Lower leg skin (tissue), 4 donors: ENCODE measurements at regions not wholly inside any gene's neighbourhood (a gene's known extent, or its start where the extent isn't known, plus 50 kb on each side); places are given as distances from the start of the nearest gene placed in this dataset.

Source experiments
- DNase-seq, 2 donors: peaks; one replicate each; pipeline ENCODE4 v3.0.0-alpha.2; 2019; ENCODE audit warnings: low spot score in 2 of 2
- H3K4me3 ChIP-seq: fragments of 200-600 bp; sonication (generic); 2 replicates; pipeline ENCODE4 v1.5.1; 2017; ENCODE audit warnings: mild to moderate bottlenecking, low read depth; ENCODE audit not compliant: poor library complexity, severe bottlenecking
- POLR2A ChIP-seq, 2 donors: fragments of 450-650 bp; IDR thresholded peaks; one replicate each; pipeline ENCODE4 v1.6.1; 2016 to 2017; ENCODE audit warnings: antibody characterized with exemption in 2 of 2, mild to moderate bottlenecking in 1 of 2, moderate library complexity in 1 of 2
- WGBS, 2 donors: methylation state at CpG; one replicate each; pipeline ENCODE4 v1.1.5; 2018; 5-methylcytosine and 5-hydroxymethylcytosine counted together
- intact Hi-C: fragments of 100-400 bp; cut with DNase I; formaldehyde crosslinking; loops from one replicate; pipeline ENCODE4 v1.15.0; 2023; ENCODE audit warnings: low total_unique reads
- TF ChIP-seq, protein P1 (sequence below), 3 donors: fragments of 450-650 bp; IDR thresholded peaks; one replicate each; pipeline ENCODE4 v1.5.1; 2016; ENCODE audit warnings: antibody characterized with exemption in 3 of 3, mild to moderate bottlenecking in 3 of 3, moderate library complexity in 2 of 3

DNA sequence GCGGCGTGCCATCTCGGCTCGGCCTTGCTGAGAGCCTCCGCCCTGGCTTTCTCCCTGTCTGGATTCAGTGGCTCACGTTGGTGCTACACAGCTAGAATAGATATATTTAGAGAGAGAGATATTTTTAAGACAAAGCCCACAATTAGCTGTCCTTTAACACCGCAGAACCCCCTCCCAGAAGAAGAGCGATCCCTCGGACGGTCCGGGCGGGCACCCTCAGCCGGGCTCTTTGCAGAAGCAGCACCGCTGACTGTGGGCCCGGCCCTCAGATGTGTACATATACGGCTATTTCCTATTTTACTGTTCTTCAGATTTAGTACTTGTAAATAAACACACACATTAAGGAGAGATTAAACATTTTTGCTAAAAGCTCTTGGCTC, 54.1 kb downstream of the PLXNA1 start:
- intact Hi-C loops = no loop called here
- no peak for DNase-seq
- WGBS, 2 donors = 86 to 88% methylated on average over 16 of the region's 16 CpGs
- TF ChIP-seq POLR2A (IDR thresholded peaks at IDR 0.05) = no peak
- TF ChIP-seq, protein P1, sequence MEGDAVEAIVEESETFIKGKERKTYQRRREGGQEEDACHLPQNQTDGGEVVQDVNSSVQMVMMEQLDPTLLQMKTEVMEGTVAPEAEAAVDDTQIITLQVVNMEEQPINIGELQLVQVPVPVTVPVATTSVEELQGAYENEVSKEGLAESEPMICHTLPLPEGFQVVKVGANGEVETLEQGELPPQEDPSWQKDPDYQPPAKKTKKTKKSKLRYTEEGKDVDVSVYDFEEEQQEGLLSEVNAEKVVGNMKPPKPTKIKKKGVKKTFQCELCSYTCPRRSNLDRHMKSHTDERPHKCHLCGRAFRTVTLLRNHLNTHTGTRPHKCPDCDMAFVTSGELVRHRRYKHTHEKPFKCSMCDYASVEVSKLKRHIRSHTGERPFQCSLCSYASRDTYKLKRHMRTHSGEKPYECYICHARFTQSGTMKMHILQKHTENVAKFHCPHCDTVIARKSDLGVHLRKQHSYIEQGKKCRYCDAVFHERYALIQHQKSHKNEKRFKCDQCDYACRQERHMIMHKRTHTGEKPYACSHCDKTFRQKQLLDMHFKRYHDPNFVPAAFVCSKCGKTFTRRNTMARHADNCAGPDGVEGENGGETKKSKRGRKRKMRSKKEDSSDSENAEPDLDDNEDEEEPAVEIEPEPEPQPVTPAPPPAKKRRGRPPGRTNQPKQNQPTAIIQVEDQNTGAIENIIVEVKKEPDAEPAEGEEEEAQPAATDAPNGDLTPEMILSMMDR (IDR thresholded peaks at IDR 0.05) = no peak
- no peak overlapping the region for H3K4me3 ChIP-seq

DNA sequence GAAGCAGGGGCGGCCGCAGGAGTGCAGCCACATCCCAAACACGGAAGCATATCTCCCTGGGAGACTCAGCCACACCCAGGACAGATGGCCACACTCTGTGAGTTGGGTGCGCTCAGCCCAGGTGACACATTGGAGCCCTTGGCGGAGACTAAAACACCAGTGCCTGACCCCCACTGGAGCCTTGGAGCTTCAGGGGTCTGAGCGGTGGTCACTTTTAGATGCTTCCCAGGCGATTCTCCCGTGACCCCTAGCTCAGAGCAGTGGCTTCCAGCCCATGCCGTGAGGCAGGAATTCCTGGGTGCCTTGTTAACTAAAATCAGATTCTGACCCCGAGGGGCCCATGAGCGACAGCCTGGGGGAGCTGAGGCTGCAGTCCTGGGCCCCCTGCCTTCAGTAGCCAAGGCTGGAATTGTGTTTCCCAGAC, 54.5 kb downstream of the PLXNA1 start:
- TF ChIP-seq, protein P1 (IDR thresholded peaks at IDR 0.05) = no peak
- no peak for TF ChIP-seq POLR2A (IDR thresholded peaks at IDR 0.05)
- H3K4me3 ChIP-seq = no peak overlapping the region
- 51 to 63% methylated on average over 9 to 11 of the region's 11 CpGs for WGBS, 2 donors
- DNase-seq = no peak
- intact Hi-C loops = no loop called here

DNA sequence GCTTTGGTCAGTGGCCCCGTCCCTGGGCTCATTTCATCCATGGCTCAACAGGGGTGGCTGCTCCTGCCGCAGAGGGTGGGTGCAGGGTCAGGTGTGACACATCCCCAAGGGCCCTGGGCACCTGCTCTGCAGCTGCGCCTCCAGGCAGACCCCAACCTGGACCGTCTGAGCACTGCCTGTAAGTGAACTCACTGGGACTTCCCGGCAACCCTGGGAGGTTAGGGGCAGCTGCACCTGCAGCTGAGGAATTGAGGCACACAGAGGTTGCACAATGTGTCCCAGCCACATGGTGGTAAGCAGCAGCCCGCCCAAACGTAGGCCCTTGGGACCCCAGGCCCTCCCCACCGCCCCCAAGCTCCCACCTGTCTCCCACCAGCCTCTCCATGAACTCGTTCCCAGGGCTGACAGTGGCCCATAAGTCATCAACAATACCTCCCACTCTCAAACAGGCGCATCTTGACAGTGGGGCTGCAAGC, 55.1 kb downstream of the PLXNA1 start:
- no peak for TF ChIP-seq POLR2A (IDR thresholded peaks at IDR 0.05)
- TF ChIP-seq, protein P1 (IDR thresholded peaks at IDR 0.05) = no peak
- intact Hi-C loops = no loop called here
- 50 to 58% methylated on average over 7 to 9 of the region's 10 CpGs for WGBS, 2 donors
- DNase-seq = no peak
- no peak overlapping the region for H3K4me3 ChIP-seq

DNA sequence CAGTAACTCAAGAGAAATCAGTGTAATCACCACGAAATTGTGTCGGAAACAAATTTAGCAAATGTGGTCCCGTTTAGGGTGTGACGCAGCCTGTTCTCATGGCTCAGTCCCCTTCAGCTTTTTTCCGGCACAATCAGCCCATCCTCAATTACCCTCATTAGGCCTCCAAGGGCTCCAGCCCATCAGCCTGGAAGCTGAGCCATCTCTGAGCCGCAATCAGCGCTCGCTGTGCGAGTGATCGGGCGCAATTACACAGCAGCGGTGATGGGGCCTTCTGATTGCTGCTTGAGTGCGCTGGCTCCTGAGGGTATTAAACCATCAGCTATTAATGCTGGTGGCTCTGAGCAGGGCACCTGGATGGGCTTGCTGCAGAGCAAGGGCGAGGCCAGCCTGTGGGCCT, 55.6 kb downstream of the PLXNA1 start:
- H3K4me3 ChIP-seq = no peak overlapping the region
- WGBS, 2 donors = 53 to 61% methylated on average over 14 of the region's 14 CpGs
- intact Hi-C loops = no loop called here
- no peak for TF ChIP-seq POLR2A (IDR thresholded peaks at IDR 0.05)
- TF ChIP-seq, protein P1 (IDR thresholded peaks at IDR 0.05) = no peak
- no peak for DNase-seq

DNA sequence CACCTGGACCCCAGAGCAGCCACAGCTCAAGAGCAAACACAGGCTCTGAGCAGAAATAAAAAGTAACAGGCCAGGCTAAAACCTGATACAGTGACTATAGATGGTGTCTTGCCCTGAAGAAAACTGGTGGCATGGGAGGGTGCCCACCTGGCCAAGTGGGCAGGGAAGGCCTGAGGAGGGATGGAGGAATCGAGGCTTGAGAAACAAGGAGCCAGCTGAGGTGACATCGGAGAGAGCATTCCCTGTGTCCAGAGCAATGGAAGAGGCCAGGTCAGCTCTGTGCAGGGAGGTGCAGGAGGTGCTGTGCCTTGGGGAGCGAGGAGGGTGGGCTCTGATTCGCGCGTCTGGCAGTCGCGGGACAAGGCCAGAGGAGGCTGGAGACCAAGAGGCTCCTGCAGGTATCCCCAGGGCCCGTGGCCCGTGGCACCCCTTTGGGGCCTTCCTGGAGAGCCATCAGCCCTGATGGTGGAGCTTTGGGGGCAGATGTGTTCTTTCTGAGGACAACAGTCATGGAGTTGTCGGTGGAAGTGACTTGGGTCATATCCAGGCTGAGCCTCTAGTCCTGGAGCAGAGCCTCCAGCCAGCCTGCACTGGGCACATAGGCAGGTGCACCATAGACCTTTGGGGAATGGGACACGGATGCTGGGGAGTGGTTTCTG, 56.1 kb downstream of the PLXNA1 start:
- WGBS, 2 donors = 77 to 89% methylated on average over 12 of the region's 12 CpGs
- TF ChIP-seq, protein P1 (IDR thresholded peaks at IDR 0.05) = no peak
- TF ChIP-seq POLR2A (IDR thresholded peaks at IDR 0.05) = no peak
- no peak for DNase-seq
- no peak overlapping the region for H3K4me3 ChIP-seq
- intact Hi-C loops = no loop called here

DNA sequence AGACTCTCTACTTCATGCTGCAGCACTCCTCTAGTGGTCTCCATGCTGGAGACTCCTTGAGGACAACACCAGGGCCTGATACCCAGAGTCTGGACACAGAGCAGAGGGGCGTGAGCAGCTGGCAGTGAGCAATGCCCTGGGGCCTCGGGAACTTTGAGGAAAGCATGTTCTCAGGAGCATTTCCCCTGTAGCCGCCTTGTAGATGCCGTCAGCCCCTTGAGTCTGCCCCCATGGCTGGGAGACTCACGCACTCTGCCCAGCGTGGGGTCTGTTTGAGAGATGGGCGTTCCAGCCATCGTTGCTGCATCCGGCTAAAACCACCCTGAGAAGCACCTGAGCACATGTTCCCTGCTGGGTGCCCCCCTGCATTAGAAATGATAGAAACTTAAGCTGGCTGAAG, 56.8 kb downstream of the PLXNA1 start:
- intact Hi-C loops = no loop called here
- DNase-seq = no peak
- H3K4me3 ChIP-seq = no peak overlapping the region
- 82 to 95% methylated on average over 9 of the region's 9 CpGs for WGBS, 2 donors
- TF ChIP-seq, protein P1 (IDR thresholded peaks at IDR 0.05) = no peak
- TF ChIP-seq POLR2A (IDR thresholded peaks at IDR 0.05) = no peak
